ENCODE measurements at regions not wholly inside any gene's neighbourhood (a gene's known extent, or its start where the extent isn't known, plus 50 kb on each side); places are given as distances from the start of the nearest gene placed in this dataset.

- no peaks in the 10 kb centered on the region for H3K27me3 ChIP-seq (ENCODE audit: insufficient read depth, insufficient read length)
- no peaks in the 10 kb centered on the region for H3K4me1 ChIP-seq (ENCODE audit: insufficient read depth, insufficient read length)
- TF ChIP-seq ZNF274 (IDR thresholded peaks at IDR 0.05; ENCODE audit: low read depth, low read length) (no peak), YY1 (IDR thresholded peaks at IDR 0.05; ENCODE audit: insufficient read depth, insufficient read length) (no peak), SUZ12 (IDR thresholded peaks at IDR 0.05; ENCODE audit: extremely low read depth, insufficient read depth, insufficient read length) (no peak)
These were observed 702.7 kb upstream of the GCFC2 start for GRCh38 chr2:76413436-76413835.

GRCh38 chr2:76406134-76406855 lies 695.6 kb upstream of the GCFC2 start:
- Histone ChIP-seq H3K27me3 (ENCODE audit: insufficient read depth, insufficient read length) (no peaks in the 10 kb centered on the region), H3K9ac (ENCODE audit: insufficient read length, low read depth) (no peak overlapping the region), H3K36me3 (ENCODE audit: insufficient read depth, insufficient read length, low read length) (no peaks in the 10 kb centered on the region), H3K9me3 (ENCODE audit: insufficient read depth, low read length) (peaks cover 21% of the 10 kb centered on the region), H3K4me1 (ENCODE audit: insufficient read depth, insufficient read length) (no peaks in the 10 kb centered on the region), H3K4me3 (ENCODE audit: insufficient read length, low read depth) (no peak overlapping the region)
- no peak for DNase-seq (ENCODE audit: low read depth, low spot score)
- TF ChIP-seq ZNF274 (IDR thresholded peaks at IDR 0.05; ENCODE audit: low read depth, low read length) (no peak), YY1 (IDR thresholded peaks at IDR 0.05; ENCODE audit: insufficient read depth, insufficient read length) (no peak), SUZ12 (IDR thresholded peaks at IDR 0.05; ENCODE audit: extremely low read depth, insufficient read depth, insufficient read length) (no peak)

More at GRCh38 chr2:76413436-76413835, 702.7 kb upstream of the GCFC2 start:
- H3K9ac ChIP-seq (ENCODE audit: insufficient read length, low read depth): no peak overlapping the region
- no peaks in the 10 kb centered on the region for H3K36me3 ChIP-seq (ENCODE audit: insufficient read depth, insufficient read length, low read length)
- H3K9me3 ChIP-seq (ENCODE audit: insufficient read depth, low read length): no peaks in the 10 kb centered on the region; the same call in 1 of the 2 replicates
- H3K4me3 ChIP-seq (ENCODE audit: insufficient read length, low read depth): no peak overlapping the region
- DNase-seq (ENCODE audit: low read depth, low spot score): no peak

- DNase-seq (ENCODE audit: low read depth, low spot score): no peak
- H3K27me3 ChIP-seq (ENCODE audit: insufficient read depth, insufficient read length): no peaks in the 10 kb centered on the region
- no peak overlapping the region for H3K9ac ChIP-seq (ENCODE audit: insufficient read length, low read depth)
- no peak overlapping the region for H3K4me3 ChIP-seq (ENCODE audit: insufficient read length, low read depth)
- no peaks in the 10 kb centered on the region for H3K9me3 ChIP-seq (ENCODE audit: insufficient read depth, low read length)
- H3K36me3 ChIP-seq (ENCODE audit: insufficient read depth, insufficient read length, low read length): no peaks in the 10 kb centered on the region
- H3K4me1 ChIP-seq (ENCODE audit: insufficient read depth, insufficient read length): no peaks in the 10 kb centered on the region
- no peak for TF ChIP-seq YY1 (IDR thresholded peaks at IDR 0.05; ENCODE audit: insufficient read depth, insufficient read length)
- TF ChIP-seq SUZ12 (IDR thresholded peaks at IDR 0.05; ENCODE audit: extremely low read depth, insufficient read depth, insufficient read length): no peak
- no peak for TF ChIP-seq ZNF274 (IDR thresholded peaks at IDR 0.05; ENCODE audit: low read depth, low read length)
These were observed 682.6 kb upstream of the GCFC2 start for GRCh38 chr2:76393356-76393755.

- Histone ChIP-seq H3K4me3 (ENCODE audit: insufficient read length, low read depth) (no peak overlapping the region), H3K9ac (ENCODE audit: insufficient read length, low read depth) (no peak overlapping the region), H3K4me1 (ENCODE audit: insufficient read depth, insufficient read length) (no peaks in the 10 kb centered on the region), H3K36me3 (ENCODE audit: insufficient read depth, insufficient read length, low read length) (no peaks in the 10 kb centered on the region), H3K9me3 (ENCODE audit: insufficient read depth, low read length) (no peaks in the 10 kb centered on the region), H3K27me3 (ENCODE audit: insufficient read depth, insufficient read length) (no peaks in the 10 kb centered on the region)
- no peak for TF ChIP-seq SUZ12 (IDR thresholded peaks at IDR 0.05; ENCODE audit: extremely low read depth, insufficient read depth, insufficient read length)
- DNase-seq (ENCODE audit: low read depth, low spot score): no peak
These were observed 681.0 kb upstream of the GCFC2 start for GRCh38 chr2:76391678-76392077.

DNA sequence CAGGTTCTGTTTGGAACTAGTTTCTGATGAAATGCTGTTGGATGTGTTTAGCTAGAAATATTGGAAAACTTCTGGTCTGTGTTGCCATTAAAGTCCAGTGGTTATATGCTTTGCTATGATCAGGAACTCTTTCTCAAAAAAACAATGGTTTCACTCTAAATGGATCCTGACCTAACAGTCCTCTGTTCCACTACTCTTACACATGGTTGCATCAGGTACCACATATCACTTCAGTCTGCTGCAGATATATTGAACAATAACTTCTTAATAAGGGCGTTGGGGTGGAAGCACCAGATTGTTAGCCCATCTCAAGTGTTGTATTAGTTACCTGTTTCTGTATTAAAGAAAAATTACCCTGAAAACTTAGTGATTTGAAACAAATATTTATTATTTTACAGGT lies 676.6 kb upstream of the GCFC2 start:
- H3K4me1 ChIP-seq (ENCODE audit: insufficient read depth, insufficient read length): no peaks in the 10 kb centered on the region
- DNase-seq (ENCODE audit: low read depth, low spot score): no peak
- H3K9ac ChIP-seq (ENCODE audit: insufficient read length, low read depth): no peak overlapping the region
- TF ChIP-seq SUZ12 (IDR thresholded peaks at IDR 0.05; ENCODE audit: extremely low read depth, insufficient read depth, insufficient read length) (no peak), ZNF274 (IDR thresholded peaks at IDR 0.05; ENCODE audit: low read depth, low read length) (no peak), YY1 (IDR thresholded peaks at IDR 0.05; ENCODE audit: insufficient read depth, insufficient read length) (no peak)
- H3K27me3 ChIP-seq (ENCODE audit: insufficient read depth, insufficient read length): no peaks in the 10 kb centered on the region
- H3K36me3 ChIP-seq (ENCODE audit: insufficient read depth, insufficient read length, low read length): no peaks in the 10 kb centered on the region
- H3K4me3 ChIP-seq (ENCODE audit: insufficient read length, low read depth): no peak overlapping the region
- no peaks in the 10 kb centered on the region for H3K9me3 ChIP-seq (ENCODE audit: insufficient read depth, low read length)

- no peaks in the 10 kb centered on the region for H3K36me3 ChIP-seq (ENCODE audit: insufficient read depth, insufficient read length, low read length)
- no peak overlapping the region for H3K4me3 ChIP-seq (ENCODE audit: insufficient read length, low read depth)
- no peak overlapping the region for H3K9ac ChIP-seq (ENCODE audit: insufficient read length, low read depth)
- no peak for DNase-seq (ENCODE audit: low read depth, low spot score)
- TF ChIP-seq ZNF274 (IDR thresholded peaks at IDR 0.05; ENCODE audit: low read depth, low read length) (no peak), SUZ12 (IDR thresholded peaks at IDR 0.05; ENCODE audit: extremely low read depth, insufficient read depth, insufficient read length) (no peak), YY1 (IDR thresholded peaks at IDR 0.05; ENCODE audit: insufficient read depth, insufficient read length) (no peak)
- no peaks in the 10 kb centered on the region for H3K9me3 ChIP-seq (ENCODE audit: insufficient read depth, low read length)
- H3K27me3 ChIP-seq (ENCODE audit: insufficient read depth, insufficient read length): no peaks in the 10 kb centered on the region
- no peaks in the 10 kb centered on the region for H3K4me1 ChIP-seq (ENCODE audit: insufficient read depth, insufficient read length)
These were observed 675.2 kb upstream of the GCFC2 start for GRCh38 chr2:76385943-76386342.

- TF ChIP-seq SUZ12 (IDR thresholded peaks at IDR 0.05; ENCODE audit: extremely low read depth, insufficient read depth, insufficient read length) (no peak), YY1 (IDR thresholded peaks at IDR 0.05; ENCODE audit: insufficient read depth, insufficient read length) (no peak), ZNF274 (IDR thresholded peaks at IDR 0.05; ENCODE audit: low read depth, low read length) (no peak)
- DNase-seq (ENCODE audit: low read depth, low spot score): no peak
- H3K27me3 ChIP-seq (ENCODE audit: insufficient read depth, insufficient read length): no peaks in the 10 kb centered on the region
- H3K4me1 ChIP-seq (ENCODE audit: insufficient read depth, insufficient read length): no peaks in the 10 kb centered on the region
- no peak overlapping the region for H3K9ac ChIP-seq (ENCODE audit: insufficient read length, low read depth)
- no peak overlapping the region for H3K4me3 ChIP-seq (ENCODE audit: insufficient read length, low read depth)
- H3K9me3 ChIP-seq (ENCODE audit: insufficient read depth, low read length): no peaks in the 10 kb centered on the region
- H3K36me3 ChIP-seq (ENCODE audit: insufficient read depth, insufficient read length, low read length): no peaks in the 10 kb centered on the region
These were observed 670.9 kb upstream of the GCFC2 start for GRCh38 chr2:76381624-76382023.

All from NT2/D1 (cell line).